Glutamatergic neuron (in vitro differentiated cells): ENCODE measurements at regions not wholly inside any gene's neighbourhood (a gene's known extent, or its start where the extent isn't known, plus 50 kb on each side); places are given as distances from the start of the nearest gene placed in this dataset.
A peak's percentile ranks its signal among the peaks of the same experiment; 100 is the strongest.

Experiments used
- DNase-seq: peaks from one replicate; pipeline ENCODE4 v3.0.0; 2022
- H3K27ac Mint-ChIP-seq: one replicate; pipeline ENCODE4 v1.8.0; 2020; ENCODE audit warnings: mild to moderate bottlenecking, mixed read lengths, inconsistent platforms; ENCODE audit not compliant: unreplicated experiment
- H3K27me3 Mint-ChIP-seq: one replicate; pipeline ENCODE4 v1.8.0; 2020; ENCODE audit warnings: mild to moderate bottlenecking, moderate library complexity, mixed read lengths, inconsistent platforms; ENCODE audit not compliant: unreplicated experiment
- H3K36me3 Mint-ChIP-seq: one replicate; pipeline ENCODE4 v1.8.0; 2020; ENCODE audit warnings: mild to moderate bottlenecking, mixed read lengths, inconsistent platforms; ENCODE audit not compliant: unreplicated experiment
- H3K4me1 Mint-ChIP-seq: one replicate; pipeline ENCODE4 v1.8.0; 2020; ENCODE audit warnings: mild to moderate bottlenecking, low read depth, mixed read lengths, inconsistent platforms; ENCODE audit not compliant: unreplicated experiment
- H3K4me3 Mint-ChIP-seq: one replicate; pipeline ENCODE4 v1.8.0; 2020; ENCODE audit warnings: mild to moderate bottlenecking, mixed read lengths, inconsistent platforms; ENCODE audit not compliant: unreplicated experiment
- H3K9me3 Mint-ChIP-seq: one replicate; pipeline ENCODE4 v1.8.0; 2020; ENCODE audit warnings: mild to moderate bottlenecking, moderate library complexity, mixed read lengths, inconsistent platforms; ENCODE audit not compliant: unreplicated experiment
- TF ChIP-seq, protein P1 (sequence below): fragments of 200-600 bp; sonication (generic); IDR thresholded peaks from one replicate; pipeline ENCODE4 v1.5.0; 2021; ENCODE audit not compliant: partially characterized antibody, unreplicated experiment

DNA sequence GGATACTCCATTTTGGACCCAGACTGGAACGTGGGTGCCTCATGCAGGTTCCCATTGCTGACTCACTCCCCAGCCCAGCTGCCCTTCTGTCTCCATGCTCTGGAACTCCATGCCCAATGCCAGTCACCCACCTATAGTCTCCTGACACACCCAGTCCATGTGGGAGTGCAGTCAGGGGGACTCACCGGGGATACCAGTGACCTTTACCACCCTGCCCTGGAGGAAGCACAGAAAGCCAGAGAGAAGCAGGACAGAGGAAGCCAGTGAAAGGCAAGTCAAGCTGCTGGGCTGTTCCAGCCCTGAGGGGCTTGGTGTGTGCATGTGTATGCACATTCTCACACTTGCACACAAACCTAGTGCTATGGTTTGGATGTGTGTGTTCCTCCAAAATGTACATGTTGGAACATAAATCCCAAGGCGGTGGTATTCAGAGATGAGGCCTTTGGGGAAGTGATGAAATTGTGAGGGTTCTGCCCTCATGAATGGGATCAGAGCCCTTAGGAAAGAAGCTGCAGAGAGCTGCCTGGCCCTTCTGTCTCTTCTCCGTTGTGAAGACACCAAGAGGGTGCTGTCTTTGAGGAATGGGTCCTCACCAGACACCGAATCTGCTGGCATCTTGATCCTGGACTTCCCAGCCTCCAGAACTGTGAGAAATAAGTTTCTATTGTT lies 121.4 kb upstream of the MAFB start:
- Mint-ChIP-seq H3K4me3 (no peak overlapping the region), H3K36me3 (no peaks in the 10 kb centered on the region), H3K9me3 (peaks cover 3% of the 10 kb centered on the region), H3K27me3 (peaks cover 8% of the 10 kb centered on the region), H3K27ac (no peak overlapping the region), H3K4me1 (peaks cover 27% of the 10 kb centered on the region)
- TF ChIP-seq, protein P1, sequence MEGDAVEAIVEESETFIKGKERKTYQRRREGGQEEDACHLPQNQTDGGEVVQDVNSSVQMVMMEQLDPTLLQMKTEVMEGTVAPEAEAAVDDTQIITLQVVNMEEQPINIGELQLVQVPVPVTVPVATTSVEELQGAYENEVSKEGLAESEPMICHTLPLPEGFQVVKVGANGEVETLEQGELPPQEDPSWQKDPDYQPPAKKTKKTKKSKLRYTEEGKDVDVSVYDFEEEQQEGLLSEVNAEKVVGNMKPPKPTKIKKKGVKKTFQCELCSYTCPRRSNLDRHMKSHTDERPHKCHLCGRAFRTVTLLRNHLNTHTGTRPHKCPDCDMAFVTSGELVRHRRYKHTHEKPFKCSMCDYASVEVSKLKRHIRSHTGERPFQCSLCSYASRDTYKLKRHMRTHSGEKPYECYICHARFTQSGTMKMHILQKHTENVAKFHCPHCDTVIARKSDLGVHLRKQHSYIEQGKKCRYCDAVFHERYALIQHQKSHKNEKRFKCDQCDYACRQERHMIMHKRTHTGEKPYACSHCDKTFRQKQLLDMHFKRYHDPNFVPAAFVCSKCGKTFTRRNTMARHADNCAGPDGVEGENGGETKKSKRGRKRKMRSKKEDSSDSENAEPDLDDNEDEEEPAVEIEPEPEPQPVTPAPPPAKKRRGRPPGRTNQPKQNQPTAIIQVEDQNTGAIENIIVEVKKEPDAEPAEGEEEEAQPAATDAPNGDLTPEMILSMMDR = no peak
- DNase-seq = no peak

DNA sequence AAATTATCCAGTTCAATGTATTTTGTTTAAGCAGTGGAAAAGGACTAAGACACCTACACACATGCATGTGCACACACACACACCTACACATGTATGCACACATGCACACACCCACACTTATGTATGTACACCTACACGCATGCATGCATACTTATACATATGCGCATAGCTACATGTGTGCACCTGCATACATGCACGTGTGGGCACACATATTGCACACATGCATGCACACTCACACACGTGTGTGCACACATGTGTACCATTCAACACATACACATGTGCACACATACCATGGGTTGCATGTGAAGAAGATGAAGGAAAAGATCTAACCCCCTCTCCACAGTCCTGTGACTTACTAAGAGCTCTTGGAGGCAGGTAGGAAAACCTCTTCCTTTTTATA lies 122.0 kb upstream of the MAFB start:
- H3K27me3 Mint-ChIP-seq = peaks cover 8% of the 10 kb centered on the region
- peaks cover 3% of the 10 kb centered on the region for H3K9me3 Mint-ChIP-seq
- DNase-seq = no peak
- H3K36me3 Mint-ChIP-seq = no peaks in the 10 kb centered on the region
- H3K27ac Mint-ChIP-seq = no peak overlapping the region
- H3K4me3 Mint-ChIP-seq = no peak overlapping the region
- H3K4me1 Mint-ChIP-seq = peaks cover 27% of the 10 kb centered on the region
- TF ChIP-seq, protein P1 = no peak

DNA sequence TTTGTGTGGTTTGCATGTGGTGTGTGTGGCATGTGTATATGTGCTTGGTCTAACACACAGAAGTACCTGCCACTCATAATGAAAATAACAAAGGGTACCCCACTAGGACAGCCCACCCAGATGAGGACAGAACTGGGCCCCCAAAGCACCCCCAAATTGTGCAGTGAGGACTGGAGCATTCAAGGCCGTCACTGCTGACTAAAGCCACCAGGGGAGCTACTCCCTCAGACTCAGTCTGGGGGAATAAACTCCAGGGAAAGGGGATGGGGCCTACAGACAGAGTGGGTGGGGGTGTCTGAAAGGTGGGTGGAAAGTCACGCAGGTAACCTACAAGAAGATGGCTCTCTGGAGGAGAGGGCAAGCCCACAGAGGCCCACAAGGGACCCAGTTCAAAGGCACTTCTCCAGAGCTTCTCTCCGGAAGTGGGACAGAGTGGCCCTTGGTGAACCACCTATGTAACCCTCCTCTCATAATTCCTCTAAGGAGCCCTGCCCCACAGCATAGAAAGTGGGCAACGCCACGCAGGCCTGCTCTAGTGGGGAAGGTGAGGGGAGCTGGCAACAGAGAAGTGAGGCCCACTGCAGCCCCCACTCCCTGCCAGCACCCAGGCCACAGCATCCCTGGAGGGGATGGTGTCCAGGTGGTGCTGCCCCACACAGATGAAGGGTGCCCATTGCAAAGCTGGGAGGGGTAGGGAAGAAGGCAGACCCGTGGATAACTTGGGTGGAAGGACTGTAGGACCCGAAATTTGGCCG lies 122.8 kb upstream of the MAFB start:
- no peak for DNase-seq
- H3K27me3 Mint-ChIP-seq = peaks cover 8% of the 10 kb centered on the region
- H3K4me1 Mint-ChIP-seq = peaks cover 27% of the 10 kb centered on the region
- H3K9me3 Mint-ChIP-seq = peaks cover 3% of the 10 kb centered on the region
- TF ChIP-seq, protein P1 = peak; percentile 52
- H3K36me3 Mint-ChIP-seq = no peaks in the 10 kb centered on the region
- no peak overlapping the region for H3K4me3 Mint-ChIP-seq
- H3K27ac Mint-ChIP-seq = no peak overlapping the region

DNA sequence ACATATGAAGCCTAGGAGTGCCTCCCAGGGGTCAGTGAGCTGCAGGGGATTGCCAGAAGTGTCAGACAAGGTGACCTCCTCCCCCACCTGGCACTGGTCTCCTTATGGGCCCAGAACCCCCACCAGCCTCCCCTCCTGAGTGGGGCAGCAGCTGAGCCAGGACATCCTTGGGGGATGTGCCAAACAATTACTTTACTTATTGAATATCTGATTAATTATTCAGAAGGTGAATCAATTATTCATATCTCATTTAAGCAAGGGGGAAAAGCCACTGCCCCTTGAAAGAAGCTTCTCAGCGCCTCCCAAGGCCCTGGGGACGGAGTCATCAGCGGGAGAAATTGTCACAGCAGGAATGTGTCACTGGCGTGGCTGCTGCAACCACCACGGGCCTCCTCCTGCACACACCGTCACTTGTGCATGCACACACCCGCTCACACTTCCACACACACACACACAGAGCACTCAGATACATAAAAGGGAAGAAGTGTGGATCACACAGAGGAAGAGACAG lies 123.4 kb upstream of the MAFB start:
- H3K36me3 Mint-ChIP-seq = no peaks in the 10 kb centered on the region
- TF ChIP-seq, protein P1 = no peak
- H3K27ac Mint-ChIP-seq = peak overlapping the region; percentile 70
- peak; percentile 47 for DNase-seq
- peak overlapping the region; percentile 37 for H3K4me3 Mint-ChIP-seq
- H3K9me3 Mint-ChIP-seq = peaks cover 3% of the 10 kb centered on the region
- peaks cover 21% of the 10 kb centered on the region for H3K4me1 Mint-ChIP-seq
- peaks cover 8% of the 10 kb centered on the region for H3K27me3 Mint-ChIP-seq

DNA sequence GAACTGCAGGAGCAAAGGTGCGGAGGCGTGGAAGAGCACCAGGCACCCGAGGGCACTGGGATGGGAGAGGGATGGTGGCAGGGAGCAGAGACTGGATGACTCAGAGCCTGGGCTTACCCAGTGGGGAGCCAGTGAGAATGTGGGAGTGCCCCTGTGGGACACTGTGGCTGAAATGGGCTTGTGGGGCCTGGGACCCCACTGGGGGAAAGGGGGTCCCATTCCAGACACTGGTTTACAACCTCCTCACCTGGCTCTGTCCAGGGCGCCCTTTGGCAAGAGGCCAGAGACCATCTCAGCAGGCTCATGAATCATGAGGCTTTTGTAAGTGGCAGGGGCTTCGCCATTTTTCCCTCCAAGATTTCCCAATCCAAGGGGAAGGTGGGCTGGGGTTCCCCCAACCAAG lies 124.0 kb upstream of the MAFB start:
- peaks cover 20% of the 10 kb centered on the region for H3K4me1 Mint-ChIP-seq
- H3K4me3 Mint-ChIP-seq = peak overlapping the region; percentile 37
- H3K9me3 Mint-ChIP-seq = peaks cover 3% of the 10 kb centered on the region
- TF ChIP-seq, protein P1 = no peak
- H3K27ac Mint-ChIP-seq = peak overlapping the region; percentile 70
- H3K36me3 Mint-ChIP-seq = peaks cover 1% of the 10 kb centered on the region
- DNase-seq = no peak
- peaks cover 8% of the 10 kb centered on the region for H3K27me3 Mint-ChIP-seq
